K562 (cell line): ENCODE measurements at regions not wholly inside any gene's neighbourhood (a gene's known extent, or its start where the extent isn't known, plus 50 kb on each side); places are given as distances from the start of the nearest gene placed in this dataset.

Source experiments
- ATAC-seq: fragments of 200-7000 bp; cut with Tn5 transposase; 3 replicates; pipeline ENCODE4 v1.9.1; 2020; ENCODE audit warnings: moderate library complexity
- BruUV-seq: library from RNA; stranded (reverse); fragments of 400-500 nt; replicated peaks from 2 replicates; lab custom pipeline; 2021; lab: Mats Ljungman, UMichigan
- CTCF ChIA-PET: fragments of 300-600 bp; formaldehyde crosslinking; extraction: SDS; loops from one replicate; lab custom pipeline; 2021; ENCODE audit warnings: low intra/inter-chr PET ratio; lab: Yijun Ruan, JAX
- POLR2A ChIA-PET: fragments of 300-600, 350-650 bp; sonication (Branson Sonifier 250); formaldehyde crosslinking; extraction: SDS; loops from one replicate; lab custom pipeline; 2021; ENCODE audit warnings: antibody characterized with exemption, inconsistent platforms; lab: Yijun Ruan, JAX
- DNase-seq, 4 experiments: peaks; one replicate each; pipeline versions ENCODE4 v3.0.0 to v3.0.0-alpha.2; 2011 to 2018; ENCODE audit warnings: low spot score in 3 of 4, mixed read lengths in 3 of 4; ENCODE audit errors: extremely low read depth in 1 of 4
- FAIRE-seq: peaks from 2 replicates; lab custom pipeline; 2011; peaks lifted over from hg19 to GRCh38; lab: Jason Lieb, UNC
- H2AFZ ChIP-seq: 2 replicates; pipeline ENCODE4 v1.6.0; 2011; ENCODE audit warnings: low read depth, low read length, control low read depth, inconsistent platforms
- H3K27ac ChIP-seq: fragments of 200-600 bp; 3 replicates; pipeline ENCODE4 v1.8.0; 2011; ENCODE audit warnings: low read depth, mild to moderate bottlenecking, control low read depth, inconsistent platforms, low read length, moderate library complexity, mixed read lengths; ENCODE audit errors: extremely low read depth
- H3K27me3 ChIP-seq, 2 experiments: fragments of 300-600 bp in 1 of 2; 2 replicates in 1 of 2; 3 replicates in 1 of 2; pipeline versions ENCODE4 v1.6.0 to v1.8.0; 2011; ENCODE audit warnings: inconsistent platforms in 2 of 2, low read length in 2 of 2, mild to moderate bottlenecking in 1 of 2, mixed read lengths in 1 of 2, moderate library complexity in 1 of 2; ENCODE audit not compliant: control insufficient read depth in 2 of 2, insufficient read depth in 2 of 2
- H3K36me3 ChIP-seq: fragments of 300-600 bp; 3 replicates; pipeline ENCODE4 v1.8.0; 2011; ENCODE audit warnings: mild to moderate bottlenecking, low read length, inconsistent platforms; ENCODE audit not compliant: control insufficient read depth, insufficient read depth
- H3K4me1 ChIP-seq, 2 experiments: fragments of 200-600 bp in 1 of 2; replicated peaks in 1 of 2; 2 replicates in 1 of 2; 3 replicates in 1 of 2; pipeline versions ENCODE4 v1.5.1 to v1.8.0; 2011; ENCODE audit warnings: inconsistent platforms in 2 of 2, low read length in 2 of 2, mild to moderate bottlenecking in 1 of 2, mixed read lengths in 1 of 2, moderate library complexity in 1 of 2; ENCODE audit not compliant: control insufficient read depth in 2 of 2, insufficient read depth in 2 of 2
- H3K4me2 ChIP-seq: 2 replicates; pipeline ENCODE4 v1.6.1; 2011; ENCODE audit warnings: low read length, control low read depth, inconsistent platforms, mixed read lengths; ENCODE audit not compliant: insufficient read depth
- H3K4me3 ChIP-seq: fragments of 200-600 bp; sonication (generic), shearing (Covaris generic); 2 replicates; pipeline ENCODE4 v1.5.1; 2016; ENCODE audit warnings: control low read depth, inconsistent platforms
- H3K79me2 ChIP-seq: fragments of 200-600 bp; 3 replicates; pipeline ENCODE4 v1.8.0; 2011; ENCODE audit warnings: low read length, inconsistent platforms; ENCODE audit not compliant: control insufficient read depth, insufficient read depth
- H3K9ac ChIP-seq, 2 experiments: 2 replicates each; pipeline versions ENCODE4 v1.6.0 to v1.6.1; 2011; ENCODE audit warnings: low read depth in 2 of 2, low read length in 2 of 2, control low read depth in 1 of 2, inconsistent platforms in 1 of 2, mild to moderate bottlenecking in 1 of 2, mixed read lengths in 1 of 2; ENCODE audit not compliant: insufficient read depth in 1 of 2
- H3K9me1 ChIP-seq: one replicate; pipeline ENCODE4 v1.6.0; 2011; ENCODE audit warnings: inconsistent platforms, mild to moderate bottlenecking, low read length, moderate library complexity; ENCODE audit not compliant: control insufficient read depth, insufficient read depth
- H3K9me3 ChIP-seq: replicated peaks from 2 replicates; pipeline ENCODE4 v1.5.1; 2011; ENCODE audit warnings: low read depth, low read length, inconsistent platforms; ENCODE audit not compliant: control insufficient read depth, insufficient read depth
- H4K20me1 ChIP-seq: replicated peaks from 2 replicates; pipeline ENCODE4 v1.6.1; 2011; ENCODE audit warnings: low read length, inconsistent platforms, mixed read lengths; ENCODE audit not compliant: control insufficient read depth, insufficient read depth
- FIP1L1 ChIP-seq: fragments of 200-400 bp; formaldehyde crosslinking; IDR thresholded peaks from 2 replicates; pipeline ENCODE4 v1.6.1; 2018; ENCODE audit warnings: mild to moderate bottlenecking, low read depth, low read length; ENCODE audit not compliant: poor library complexity, severe bottlenecking
- HBP1 ChIP-seq: fragments of 450-650 bp; formaldehyde crosslinking; IDR thresholded peaks from 2 replicates; pipeline ENCODE4 v1.4.0; 2022; ENCODE audit warnings: missing genetic modification characterization
- HOMEZ ChIP-seq: fragments of 250-450 bp; sonication (Bioruptor Pico); IDR thresholded peaks from 2 replicates; pipeline ENCODE4 v1.4.0; 2020; ENCODE audit warnings: mild to moderate bottlenecking, moderate library complexity
- IFI16 ChIP-seq: fragments of 250-450 bp; sonication (Bioruptor Pico); IDR thresholded peaks from 2 replicates; pipeline ENCODE4 v2.1.2; 2022; ENCODE audit warnings: mild to moderate bottlenecking, inconsistent platforms
- NFE2 ChIP-seq: IDR thresholded peaks from 2 replicates; pipeline ENCODE4 v1.6.1; 2014; ENCODE audit warnings: antibody characterized with exemption, low read depth
- NR2F6 ChIP-seq: fragments of 450-650 bp; formaldehyde crosslinking; IDR thresholded peaks from 2 replicates; pipeline ENCODE4 v1.4.0; 2020; ENCODE audit warnings: mild to moderate bottlenecking
- ZFPM2 ChIP-seq: fragments of 250-450 bp; sonication (Bioruptor Pico); IDR thresholded peaks from 2 replicates; pipeline ENCODE4 v1.5.1; 2022; ENCODE audit warnings: mild to moderate bottlenecking
- ZNF121 ChIP-seq: sonication (generic); formaldehyde crosslinking; conservative IDR thresholded peaks from 2 replicates; pipeline ENCODE4 v1.8.0; 2022; ENCODE audit warnings: missing genetic modification reagents
- WGBS: fragments of 100-300 bp; shearing (Covaris generic); methylation state at CpG from one replicate; pipeline ENCODE4 v1.1.6; 2016; ENCODE audit warnings: low coverage, mixed read lengths; ENCODE audit not compliant: insufficient coverage; ENCODE audit errors: missing lambda C conversion rate; 5-methylcytosine and 5-hydroxymethylcytosine counted together
- in situ Hi-C: fragments of 300-500 bp; cut with MboI; formaldehyde crosslinking; loops from 4 replicates; pipeline ENCODE4 v1.15.0; 2018; ENCODE audit warnings: inconsistent platforms, mixed read lengths
- intact Hi-C: fragments of 100-400 bp; cut with micrococcal nuclease; formaldehyde crosslinking; loops from 2 replicates; pipeline ENCODE4 v1.14.2; 2022

- BruUV-seq = no TSS peak
- H3K9me3 ChIP-seq = no peaks in the 10 kb centered on the region
- H3K9ac ChIP-seq = no peak overlapping the region
- no peaks in the 10 kb centered on the region for H3K9me1 ChIP-seq
- no peak for TF ChIP-seq IFI16 (CRISPR knock-in tag)
- TF ChIP-seq ZNF121 (CRISPR knock-in tag) = no peak
- no peak for TF ChIP-seq HBP1 (CRISPR knock-in tag)
- TF ChIP-seq NR2F6 (CRISPR knock-in tag) = no peak
- no peak for TF ChIP-seq ZFPM2 (CRISPR knock-in tag)
- no peak for TF ChIP-seq HOMEZ (CRISPR knock-in tag)
- TF ChIP-seq NFE2 = no peak
- no peak for TF ChIP-seq FIP1L1
- no peaks in the 10 kb centered on the region for H3K36me3 ChIP-seq
- no peak overlapping the region for H3K4me2 ChIP-seq
- in situ Hi-C loops (no loop called here), intact Hi-C loops (no loop called here)
- ATAC-seq (no peak), DNase-seq (no peak), FAIRE-seq (no peak)
- ChIA-PET POLR2A (interaction anchor here (0.5 to 0.6 kb wide), 2 partner anchors 22 to 312 kb away, joined by 3 read pairs; no protein-coding TSS in a partner anchor), CTCF (no interaction called here)
- H3K79me2 ChIP-seq = no peaks in the 10 kb centered on the region
- WGBS = under 1% methylated on average over 15 of the region's 15 CpGs
- no peak overlapping the region for H3K4me3 ChIP-seq
- peaks cover 5 to 9% of the 10 kb centered on the region in 2 experiments; a peak in 1 of 5 replicates for H3K27me3 ChIP-seq
- no peak overlapping the region for H3K27ac ChIP-seq
- H2AFZ ChIP-seq = no peak overlapping the region
- no peaks in the 10 kb centered on the region for H4K20me1 ChIP-seq
- peaks cover 0 to 9% of the 10 kb centered on the region in 2 experiments; a peak in 1 of 5 replicates for H3K4me1 ChIP-seq
Observed at GRCh38 chr18:26657631-26658581, 109.6 kb upstream of the KCTD1 start.
